GM19455 (cell line): ENCODE measurements at regions not wholly inside any gene's neighbourhood (a gene's known extent, or its start where the extent isn't known, plus 50 kb on each side); places are given as distances from the start of the nearest gene placed in this dataset.
"Not testable (repeated sequence)": the region's sequence is repeated elsewhere in the genome, so short reads cannot be mapped to it uniquely, and the experiment has no call there.

Experiments
- ATAC-seq: cut with Tn5 transposase; IDR thresholded peaks from one replicate; pipeline ENCODE4 v1.9.1; 2021; ENCODE audit not compliant: unreplicated experiment

GRCh38 chr2:111282162-111282561 lies 161.4 kb downstream of the BCL2L11 start:
- ATAC-seq, result not testable (repeated sequence)

- ATAC-seq, result not testable (repeated sequence)
Observed at GRCh38 chr2:111287646-111288568, 167.2 kb downstream of the BCL2L11 start.

GRCh38 chr2:111290370-111290769 lies 169.7 kb downstream of the BCL2L11 start:
- ATAC-seq, result not testable (repeated sequence)

- not testable (repeated sequence) for ATAC-seq
Observed at GRCh38 chr2:111291566-111291965, 170.9 kb downstream of the BCL2L11 start.

GRCh38 chr2:111292232-111292968 lies 171.7 kb downstream of the BCL2L11 start:
- ATAC-seq, result not testable (repeated sequence)

- not testable (repeated sequence) for ATAC-seq
Observed at GRCh38 chr2:111294699-111295098, 174.0 kb downstream of the BCL2L11 start.

- ATAC-seq, result not testable (repeated sequence)
Observed at GRCh38 chr2:111296122-111296804, 175.5 kb downstream of the BCL2L11 start.

- ATAC-seq, result not testable (repeated sequence)
Observed at GRCh38 chr2:111297128-111297527, 176.4 kb downstream of the BCL2L11 start.

- not testable (repeated sequence) for ATAC-seq
Observed at GRCh38 chr2:111298927-111299326, 178.2 kb downstream of the BCL2L11 start.

- ATAC-seq, result not testable (repeated sequence)
Observed at GRCh38 chr2:111299635-111300034, 178.9 kb downstream of the BCL2L11 start.

- ATAC-seq, result not testable (repeated sequence)
Observed at GRCh38 chr2:111301677-111302076, 181.0 kb downstream of the BCL2L11 start.

- ATAC-seq, result not testable (repeated sequence)
Observed at GRCh38 chr2:111302397-111303218, 181.9 kb downstream of the BCL2L11 start.

GRCh38 chr2:111307302-111307701 lies 186.6 kb downstream of the BCL2L11 start:
- ATAC-seq, result not testable (repeated sequence)

- ATAC-seq, result not testable (repeated sequence)
Observed at GRCh38 chr2:111309231-111310075, 188.7 kb downstream of the BCL2L11 start.

- ATAC-seq, result not testable (repeated sequence)
Observed at GRCh38 chr2:111310395-111310794, 189.7 kb downstream of the BCL2L11 start.

GRCh38 chr2:111311568-111311967 lies 190.9 kb downstream of the BCL2L11 start:
- ATAC-seq, result not testable (repeated sequence)

GRCh38 chr2:111312897-111313607 lies 192.3 kb downstream of the BCL2L11 start:
- not testable (repeated sequence) for ATAC-seq

- ATAC-seq, result not testable (repeated sequence)
Observed at GRCh38 chr2:111313711-111314110, 193.0 kb downstream of the BCL2L11 start.
